ENCODE measurements at regions not wholly inside any gene's neighbourhood (a gene's known extent, or its start where the extent isn't known, plus 50 kb on each side); places are given as distances from the start of the nearest gene placed in this dataset.
"Not testable (repeated sequence)": the region's sequence is repeated elsewhere in the genome, so short reads cannot be mapped to it uniquely, and the experiment has no call there.

GRCh38 chr12:78379065-78379464 is 485.5 kb upstream of the SYT1 start:
- not testable (repeated sequence) for H3K27ac Mint-ChIP-seq, H3K27me3 Mint-ChIP-seq, DNase-seq, H3K4me3 Mint-ChIP-seq, H3K36me3 Mint-ChIP-seq, H3K4me1 Mint-ChIP-seq
- peaks cover 22% of the 10 kb centered on the region for H3K9me3 Mint-ChIP-seq

GRCh38 chr12:78383414-78383813 is 481.2 kb upstream of the SYT1 start:
- Mint-ChIP-seq H3K4me3 (no peak overlapping the region), H3K4me1 (no peaks in the 10 kb centered on the region), H3K36me3 (no peaks in the 10 kb centered on the region), H3K27me3 (no peaks in the 10 kb centered on the region), H3K9me3 (peaks cover 17% of the 10 kb centered on the region), H3K27ac (no peak overlapping the region)
- DNase-seq, result no peak

DNA sequence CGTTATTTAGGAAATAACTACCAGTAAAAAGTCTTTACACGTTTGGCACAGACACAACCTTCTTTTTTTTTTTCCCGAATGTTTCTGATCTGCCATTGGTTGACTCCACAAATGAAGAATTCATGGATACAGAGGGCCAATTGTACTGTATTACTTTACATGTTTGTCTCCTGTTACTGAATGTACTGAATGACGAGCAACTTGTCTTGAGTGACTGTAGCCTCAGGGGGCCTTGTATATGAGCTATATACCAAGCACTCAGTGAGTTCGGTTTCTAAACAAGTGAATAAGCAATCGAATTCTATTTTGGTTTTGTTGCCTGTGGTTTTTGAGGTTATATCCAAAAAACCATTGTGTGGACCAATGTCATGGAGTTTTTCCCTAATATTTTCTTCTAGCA is 480.0 kb upstream of the SYT1 start:
- Mint-ChIP-seq H3K27ac (no peak overlapping the region), H3K4me3 (no peak overlapping the region), H3K36me3 (no peaks in the 10 kb centered on the region), H3K4me1 (no peaks in the 10 kb centered on the region), H3K27me3 (no peaks in the 10 kb centered on the region), H3K9me3 (peaks cover 12% of the 10 kb centered on the region)
- DNase-seq, result no peak

- Mint-ChIP-seq H3K4me1 (no peaks in the 10 kb centered on the region), H3K9me3 (peaks cover 9% of the 10 kb centered on the region), H3K27ac (no peak overlapping the region), H3K36me3 (no peaks in the 10 kb centered on the region), H3K4me3 (no peak overlapping the region), H3K27me3 (no peaks in the 10 kb centered on the region)
- no peak for DNase-seq
Measured at GRCh38 chr12:78385541-78385940, 479.0 kb upstream of the SYT1 start.

GRCh38 chr12:78386871-78387270 is 477.7 kb upstream of the SYT1 start:
- DNase-seq, result no peak
- Mint-ChIP-seq H3K4me1 (no peaks in the 10 kb centered on the region), H3K36me3 (no peaks in the 10 kb centered on the region), H3K9me3 (peaks cover 9% of the 10 kb centered on the region), H3K27ac (no peak overlapping the region), H3K27me3 (no peaks in the 10 kb centered on the region), H3K4me3 (no peak overlapping the region)

DNA sequence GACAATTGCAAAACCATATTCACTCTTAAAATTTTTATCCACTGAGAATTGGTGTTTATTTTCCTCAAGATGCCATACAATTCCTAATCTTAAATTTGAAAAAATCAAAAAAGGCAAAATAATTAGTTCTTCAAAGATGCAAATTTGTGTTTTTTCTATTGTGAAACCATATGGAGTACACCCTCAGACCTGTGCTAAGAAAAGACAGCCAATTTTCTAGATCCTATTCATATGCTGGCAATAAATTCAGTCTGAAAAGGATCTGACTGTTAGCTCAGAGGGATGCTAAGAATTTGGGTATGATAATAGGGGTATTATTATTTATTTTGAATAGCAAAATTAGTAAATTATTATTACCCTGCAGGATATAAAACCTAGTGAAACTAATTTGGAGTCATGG is 476.9 kb upstream of the SYT1 start:
- no peak for DNase-seq
- Mint-ChIP-seq H3K27ac (no peak overlapping the region), H3K4me3 (no peak overlapping the region), H3K4me1 (no peaks in the 10 kb centered on the region), H3K27me3 (no peaks in the 10 kb centered on the region), H3K36me3 (no peaks in the 10 kb centered on the region), H3K9me3 (peaks cover 7% of the 10 kb centered on the region)

DNA sequence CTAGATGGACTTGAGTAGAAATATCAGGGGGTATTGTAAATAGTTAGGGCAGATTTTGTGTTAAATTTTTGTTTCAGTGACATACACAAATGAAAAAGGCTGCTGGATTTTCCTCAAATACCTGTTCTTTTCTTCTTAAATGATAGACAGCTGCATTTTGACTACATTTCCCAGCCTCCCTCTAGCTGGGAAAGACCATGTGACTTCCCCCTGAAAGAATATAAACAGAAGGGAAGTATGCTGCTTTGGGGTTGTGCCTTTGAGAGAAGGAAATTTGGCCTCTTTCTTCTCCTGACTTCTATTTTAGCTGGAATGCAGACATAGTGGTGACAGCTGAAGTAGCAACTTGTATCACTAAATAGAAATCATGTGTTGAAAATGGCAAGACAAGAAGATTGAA is 476.1 kb upstream of the SYT1 start:
- Mint-ChIP-seq H3K4me1 (no peaks in the 10 kb centered on the region), H3K4me3 (no peak overlapping the region), H3K27ac (no peak overlapping the region), H3K9me3 (peaks cover 3% of the 10 kb centered on the region), H3K36me3 (no peaks in the 10 kb centered on the region), H3K27me3 (no peaks in the 10 kb centered on the region)
- DNase-seq, result no peak

- H3K9me3 Mint-ChIP-seq, result peaks cover 4% of the 10 kb centered on the region
- H3K4me3 Mint-ChIP-seq, result no peak overlapping the region
- no peak for DNase-seq
- H3K4me1 Mint-ChIP-seq, result no peaks in the 10 kb centered on the region
- no peaks in the 10 kb centered on the region for H3K27me3 Mint-ChIP-seq
- H3K27ac Mint-ChIP-seq, result no peak overlapping the region
- H3K36me3 Mint-ChIP-seq, result no peaks in the 10 kb centered on the region
Measured at GRCh38 chr12:78390920-78391319, 473.7 kb upstream of the SYT1 start.

DNA sequence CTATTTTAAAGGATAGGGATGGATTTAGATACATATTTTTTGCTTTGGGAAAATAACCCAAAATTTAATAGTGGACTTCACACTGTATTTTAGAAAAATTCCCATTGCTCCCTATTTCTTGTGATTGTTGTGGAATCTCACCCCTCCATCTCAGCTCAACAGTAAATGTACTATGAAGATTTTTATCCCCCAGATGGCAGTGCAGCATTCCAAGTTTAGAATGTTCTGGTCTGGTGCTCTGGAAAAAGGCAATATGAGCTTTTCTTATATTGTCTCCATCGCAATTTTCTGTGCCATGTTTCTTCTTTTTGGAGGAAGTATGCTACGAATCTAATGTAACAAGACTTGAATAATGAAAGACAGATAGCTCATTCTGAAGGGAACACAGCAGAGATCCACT is 471.7 kb upstream of the SYT1 start:
- H3K27ac Mint-ChIP-seq, result no peak overlapping the region
- H3K27me3 Mint-ChIP-seq, result no peaks in the 10 kb centered on the region
- H3K9me3 Mint-ChIP-seq, result peaks cover 4% of the 10 kb centered on the region
- no peak overlapping the region for H3K4me3 Mint-ChIP-seq
- H3K4me1 Mint-ChIP-seq, result no peaks in the 10 kb centered on the region
- no peaks in the 10 kb centered on the region for H3K36me3 Mint-ChIP-seq
- DNase-seq, result no peak

DNA sequence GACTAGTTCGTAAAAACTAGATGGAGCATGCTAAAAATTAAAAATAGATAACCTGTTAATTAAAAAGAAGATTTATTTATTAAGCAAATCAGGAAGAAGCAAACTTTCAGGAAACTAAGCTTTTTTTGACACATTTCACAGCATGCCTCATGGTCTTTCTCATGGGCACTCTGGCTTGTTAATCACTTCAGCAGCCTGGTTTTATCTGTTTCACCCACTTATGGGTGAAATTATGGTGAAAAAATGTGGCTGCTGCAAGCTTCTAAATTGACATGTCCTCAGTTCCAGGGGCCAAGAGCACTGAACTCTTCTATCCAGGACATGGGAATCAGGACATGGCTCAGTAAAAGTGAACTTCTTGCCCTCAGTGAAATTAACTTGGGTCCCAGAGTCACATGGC is 468.6 kb upstream of the SYT1 start:
- no peaks in the 10 kb centered on the region for H3K4me1 Mint-ChIP-seq
- H3K27me3 Mint-ChIP-seq, result no peaks in the 10 kb centered on the region
- no peaks in the 10 kb centered on the region for H3K36me3 Mint-ChIP-seq
- H3K9me3 Mint-ChIP-seq, result peaks cover 2% of the 10 kb centered on the region
- H3K4me3 Mint-ChIP-seq, result no peak overlapping the region
- no peak for DNase-seq
- H3K27ac Mint-ChIP-seq, result no peak overlapping the region

GRCh38 chr12:78396538-78396937 is 468.0 kb upstream of the SYT1 start:
- Mint-ChIP-seq H3K4me1 (no peaks in the 10 kb centered on the region), H3K27ac (no peak overlapping the region), H3K4me3 (no peak overlapping the region), H3K36me3 (no peaks in the 10 kb centered on the region), H3K27me3 (no peaks in the 10 kb centered on the region), H3K9me3 (peaks cover 2% of the 10 kb centered on the region)
- no peak for DNase-seq

GRCh38 chr12:78398750-78399149 is 465.8 kb upstream of the SYT1 start:
- Mint-ChIP-seq H3K27me3 (no peaks in the 10 kb centered on the region), H3K36me3 (no peaks in the 10 kb centered on the region), H3K4me1 (no peaks in the 10 kb centered on the region), H3K27ac (no peak overlapping the region), H3K4me3 (no peak overlapping the region), H3K9me3 (peaks cover 2% of the 10 kb centered on the region)
- DNase-seq, result no peak

DNA sequence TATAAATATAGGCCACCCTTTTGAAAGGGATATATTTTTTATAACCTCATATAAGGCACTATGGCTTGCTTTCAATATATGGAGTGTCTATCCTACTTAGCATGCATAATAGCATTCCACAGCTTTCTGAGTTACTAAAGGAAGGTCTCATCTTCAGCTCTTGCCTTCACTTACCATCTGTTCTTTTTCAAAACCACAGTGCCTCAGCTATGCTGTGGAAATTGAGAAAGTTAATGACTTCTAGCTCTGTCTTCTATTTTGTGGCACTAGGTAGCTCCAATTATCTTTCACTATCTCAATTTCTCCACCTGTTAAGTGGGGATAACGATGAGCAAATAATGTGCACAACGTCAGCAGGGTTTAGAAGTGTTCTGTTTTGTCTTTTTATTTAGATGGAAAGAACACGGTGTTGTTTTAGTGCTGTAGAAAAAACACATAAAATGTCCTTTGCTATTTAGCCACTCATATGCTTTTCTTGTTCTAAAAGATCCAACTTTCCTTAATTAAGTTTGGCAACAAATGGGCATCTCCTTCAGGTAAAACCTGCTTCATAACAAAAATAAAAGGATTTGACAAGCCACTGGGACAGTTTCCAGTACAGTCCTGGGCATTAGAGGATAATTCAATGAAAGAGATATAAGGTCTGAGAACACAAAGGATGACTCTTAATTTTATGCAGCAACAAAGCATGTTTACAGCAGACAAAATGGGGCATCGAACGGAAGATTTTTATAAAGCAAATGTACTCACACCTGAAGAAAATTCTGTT is 462.0 kb upstream of the SYT1 start:
- Mint-ChIP-seq H3K27me3 (no peaks in the 10 kb centered on the region), H3K9me3 (no peaks in the 10 kb centered on the region), H3K4me1 (no peaks in the 10 kb centered on the region), H3K27ac (no peak overlapping the region), H3K4me3 (no peak overlapping the region), H3K36me3 (no peaks in the 10 kb centered on the region)
- DNase-seq, result no peak

DNA sequence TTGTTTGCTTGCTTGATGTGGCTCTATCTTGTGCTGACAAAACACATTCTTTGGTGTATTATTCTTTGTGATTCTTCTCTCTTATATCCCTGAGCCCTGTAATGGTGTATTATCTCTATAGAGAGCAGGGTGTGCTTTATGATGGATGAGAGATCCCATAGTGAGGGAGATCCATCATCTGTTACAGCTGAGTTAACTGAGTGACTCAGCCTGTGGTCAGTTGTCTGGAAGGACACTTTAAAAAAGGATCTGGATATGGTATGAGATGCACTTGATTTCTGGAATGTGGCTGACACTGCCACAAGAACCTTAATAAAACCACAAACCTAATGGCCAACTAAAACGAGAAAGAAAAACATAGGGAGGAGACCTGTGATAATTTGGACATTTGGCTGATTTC is 461.4 kb upstream of the SYT1 start:
- no peaks in the 10 kb centered on the region for H3K36me3 Mint-ChIP-seq
- DNase-seq, result no peak
- no peaks in the 10 kb centered on the region for H3K27me3 Mint-ChIP-seq

DNA sequence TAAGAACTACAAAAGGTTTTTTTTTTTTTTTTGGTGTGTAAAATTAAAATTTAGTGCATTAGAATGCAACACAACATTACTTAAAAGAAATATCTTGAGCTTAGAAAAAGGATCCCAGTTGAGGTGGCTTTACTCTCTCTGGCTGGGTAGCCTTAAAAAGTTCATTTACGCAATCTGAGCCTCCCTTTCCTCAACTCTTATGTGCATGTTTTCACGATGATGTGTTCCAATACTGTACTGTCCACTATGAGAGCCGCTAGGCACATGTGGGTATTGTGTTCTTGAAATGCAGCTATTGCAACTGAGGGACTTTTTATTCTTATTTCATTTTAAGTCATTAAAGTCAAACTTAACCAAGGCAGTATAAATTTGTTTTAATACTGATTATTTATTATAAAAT is 460.9 kb upstream of the SYT1 start:
- Mint-ChIP-seq H3K4me1 (no peaks in the 10 kb centered on the region), H3K9me3 (no peaks in the 10 kb centered on the region), H3K4me3 (no peak overlapping the region), H3K27ac (no peak overlapping the region), H3K36me3 (no peaks in the 10 kb centered on the region), H3K27me3 (no peaks in the 10 kb centered on the region)
- DNase-seq, result no peak

More for the DNA sequence above, 461.4 kb upstream of the SYT1 start:
- H3K27ac Mint-ChIP-seq, result no peak overlapping the region
- no peaks in the 10 kb centered on the region for H3K4me1 Mint-ChIP-seq
- H3K9me3 Mint-ChIP-seq, result no peaks in the 10 kb centered on the region
- no peak overlapping the region for H3K4me3 Mint-ChIP-seq

GRCh38 chr12:78406213-78406612 is 458.4 kb upstream of the SYT1 start:
- Mint-ChIP-seq H3K9me3 (no peaks in the 10 kb centered on the region), H3K27ac (no peak overlapping the region), H3K27me3 (no peaks in the 10 kb centered on the region), H3K4me3 (no peak overlapping the region), H3K36me3 (no peaks in the 10 kb centered on the region), H3K4me1 (no peaks in the 10 kb centered on the region)
- DNase-seq, result no peak
